PFSK-1 (cell line): ENCODE measurements at regions not wholly inside any gene's neighbourhood (a gene's known extent, or its start where the extent isn't known, plus 50 kb on each side); places are given as distances from the start of the nearest gene placed in this dataset.

Experiments used
- FOXP2 ChIP-seq: optimal IDR thresholded peaks from 2 replicates; pipeline ENCODE3; 2011; ENCODE audit warnings: borderline replicate concordance, control low read depth, inconsistent platforms; ENCODE audit not compliant: insufficient read depth; ENCODE audit errors: extremely low read length, extremely low read depth
- POLR2AphosphoS5 ChIP-seq: IDR thresholded peaks from 2 replicates; pipeline ENCODE4 v1.6.1; 2012; ENCODE audit warnings: low read depth, mild to moderate bottlenecking, control low read depth, low read length, moderate library complexity
- REST ChIP-seq, 2 experiments: IDR thresholded peaks; 2 replicates each; pipeline versions ENCODE4 v1.6.1 to v1.8.0; 2011 to 2012; ENCODE audit warnings: low read depth in 2 of 2, low read length in 2 of 2, control low read depth in 1 of 2, inconsistent platforms in 1 of 2, mild to moderate bottlenecking in 1 of 2, moderate library complexity in 1 of 2; ENCODE audit not compliant: insufficient read depth in 1 of 2
- SIN3A ChIP-seq: IDR thresholded peaks from 2 replicates; pipeline ENCODE4 v1.6.1; 2012; ENCODE audit warnings: mild to moderate bottlenecking, low read length, moderate library complexity, borderline replicate concordance; ENCODE audit not compliant: insufficient read depth
- TAF1 ChIP-seq: IDR thresholded peaks from 2 replicates; pipeline ENCODE4 v1.6.1; 2012; ENCODE audit warnings: low read length, control low read depth, borderline replicate concordance; ENCODE audit not compliant: insufficient read depth

- TF ChIP-seq REST (IDR thresholded peaks at IDR 0.05; ENCODE audit: insufficient read depth in 1 of 2, low read depth in 2 of 2, low read length in 2 of 2), result no peak
- TF ChIP-seq TAF1, result no peak
- TF ChIP-seq FOXP2, result no peak
- TF ChIP-seq POLR2AphosphoS5, result no peak
- TF ChIP-seq SIN3A, result no peak
These were observed 67.6 kb downstream of the NMUR2 start for GRCh38 chr5:152337484-152337883.

DNA sequence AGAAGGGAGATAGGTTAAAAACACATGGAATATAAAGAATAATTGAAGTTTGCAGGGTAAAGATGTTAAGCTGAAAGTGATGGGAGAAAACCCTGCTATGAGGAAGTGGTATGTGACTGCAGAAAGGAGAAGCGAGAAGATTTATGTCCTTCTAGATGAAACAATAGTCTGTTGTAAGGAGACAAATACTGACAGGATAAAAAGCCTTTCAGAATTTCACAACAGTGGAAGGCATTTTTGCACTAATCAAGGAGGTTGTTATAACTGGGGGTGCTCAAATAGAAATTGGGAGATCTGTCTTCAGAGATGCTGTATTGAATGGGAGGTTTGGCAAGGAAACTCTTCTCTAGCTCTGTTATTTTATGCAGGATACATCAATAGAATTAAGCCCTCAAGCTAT is 69.6 kb downstream of the NMUR2 start:
- TF ChIP-seq SIN3A, result no peak
- no peak for TF ChIP-seq FOXP2
- TF ChIP-seq REST (IDR thresholded peaks at IDR 0.05; ENCODE audit: insufficient read depth in 1 of 2, low read depth in 2 of 2, low read length in 2 of 2), result no peak
- TF ChIP-seq TAF1, result no peak
- TF ChIP-seq POLR2AphosphoS5, result no peak

- TF ChIP-seq TAF1 (no peak), POLR2AphosphoS5 (no peak), REST (IDR thresholded peaks at IDR 0.05; ENCODE audit: insufficient read depth in 1 of 2, low read depth in 2 of 2, low read length in 2 of 2) (no peak), SIN3A (no peak), FOXP2 (no peak)
These were observed 72.2 kb downstream of the NMUR2 start for GRCh38 chr5:152332716-152333460.

- TF ChIP-seq REST (IDR thresholded peaks at IDR 0.05; ENCODE audit: insufficient read depth in 1 of 2, low read depth in 2 of 2, low read length in 2 of 2) (no peak), SIN3A (no peak), TAF1 (no peak), FOXP2 (no peak), POLR2AphosphoS5 (no peak)
These were observed 73.4 kb downstream of the NMUR2 start for GRCh38 chr5:152331718-152332117.

GRCh38 chr5:152331006-152331405 is 74.1 kb downstream of the NMUR2 start:
- TF ChIP-seq REST (IDR thresholded peaks at IDR 0.05; ENCODE audit: insufficient read depth in 1 of 2, low read depth in 2 of 2, low read length in 2 of 2), result no peak
- no peak for TF ChIP-seq FOXP2
- TF ChIP-seq POLR2AphosphoS5, result no peak
- TF ChIP-seq TAF1, result no peak
- no peak for TF ChIP-seq SIN3A
